ENCODE measurements at regions not wholly inside any gene's neighbourhood (a gene's known extent, or its start where the extent isn't known, plus 50 kb on each side); places are given as distances from the start of the nearest gene placed in this dataset.
"Not testable (repeated sequence)": the region's sequence is repeated elsewhere in the genome, so short reads cannot be mapped to it uniquely, and the experiment has no call there.

- DNase-seq: no peak
Measured at GRCh38 chr15:95636107-95636506, 694.4 kb upstream of the NR2F2 start.

DNA sequence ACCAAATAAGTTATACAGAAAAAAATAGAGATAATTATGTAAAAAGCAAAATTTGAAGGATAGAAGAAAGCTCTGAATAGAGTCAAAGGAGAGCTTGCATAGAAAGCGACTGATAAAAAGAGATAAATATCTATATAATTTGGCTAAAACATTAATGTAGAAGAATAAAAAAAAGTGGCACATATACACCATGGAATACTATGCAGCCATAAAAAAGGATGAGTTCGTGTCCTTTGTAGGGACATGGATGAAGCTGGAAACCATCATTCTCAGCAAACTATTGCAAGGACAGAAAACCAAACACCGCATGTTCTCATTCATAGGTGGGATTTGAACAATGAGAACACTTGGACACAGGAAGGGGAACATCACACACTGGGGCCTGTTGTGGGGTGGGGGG, 693.3 kb upstream of the NR2F2 start:
- DNase-seq: not testable (repeated sequence)

DNA sequence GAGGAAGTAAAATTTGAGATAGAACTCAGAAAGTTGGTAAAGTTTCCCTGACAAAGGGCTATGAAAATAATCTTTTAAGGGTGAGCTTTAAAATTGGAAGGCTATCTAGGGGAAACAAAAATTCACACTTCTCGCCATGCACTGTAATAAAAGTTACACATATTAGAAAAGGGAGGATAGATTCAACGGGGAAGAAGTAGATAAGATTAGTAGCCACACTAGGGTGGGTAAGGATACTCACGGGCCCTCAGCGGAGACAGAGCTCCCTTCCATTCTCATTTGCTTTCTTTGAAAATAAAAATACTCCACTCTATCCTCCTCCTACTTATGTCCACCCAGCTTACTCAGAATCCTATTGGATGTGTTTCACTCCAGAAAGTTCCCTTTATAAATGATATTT, 691.3 kb upstream of the NR2F2 start:
- DNase-seq: no peak

DNA sequence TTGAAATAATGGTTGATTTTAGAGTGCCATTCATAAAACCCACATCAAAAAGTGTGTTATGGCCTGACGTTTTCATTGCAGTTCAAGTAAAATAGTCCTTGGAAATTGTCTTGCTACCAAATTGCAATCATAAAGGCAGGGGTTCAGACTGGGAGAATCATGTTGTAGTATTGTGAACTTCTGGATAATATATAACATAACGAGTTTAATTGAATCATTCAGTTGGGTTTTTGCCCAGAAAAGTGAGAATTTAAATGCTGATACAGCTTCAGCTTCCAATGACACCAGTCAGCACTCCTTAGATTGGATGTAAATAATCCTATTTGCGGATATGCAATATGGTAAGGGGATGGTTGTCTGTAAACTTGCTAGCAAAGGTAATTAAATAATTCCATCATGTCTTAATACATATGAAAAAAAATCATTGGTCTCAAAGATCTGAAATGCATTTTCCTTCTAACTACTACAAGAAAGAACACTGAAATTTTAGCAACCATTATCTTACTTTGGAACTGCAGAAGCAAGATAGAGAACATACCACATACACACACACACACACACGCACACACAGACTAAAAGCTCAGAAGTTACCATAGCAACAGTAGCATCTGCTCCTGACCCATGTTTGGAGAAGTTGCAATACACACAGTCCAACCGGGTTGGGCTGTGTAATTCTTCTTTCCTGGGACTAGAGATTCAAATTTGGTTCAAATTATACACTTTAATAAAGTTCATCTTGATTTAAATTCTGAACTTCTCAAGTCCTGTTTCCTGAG, 686.2 kb upstream of the NR2F2 start:
- DNase-seq: no peak

DNA sequence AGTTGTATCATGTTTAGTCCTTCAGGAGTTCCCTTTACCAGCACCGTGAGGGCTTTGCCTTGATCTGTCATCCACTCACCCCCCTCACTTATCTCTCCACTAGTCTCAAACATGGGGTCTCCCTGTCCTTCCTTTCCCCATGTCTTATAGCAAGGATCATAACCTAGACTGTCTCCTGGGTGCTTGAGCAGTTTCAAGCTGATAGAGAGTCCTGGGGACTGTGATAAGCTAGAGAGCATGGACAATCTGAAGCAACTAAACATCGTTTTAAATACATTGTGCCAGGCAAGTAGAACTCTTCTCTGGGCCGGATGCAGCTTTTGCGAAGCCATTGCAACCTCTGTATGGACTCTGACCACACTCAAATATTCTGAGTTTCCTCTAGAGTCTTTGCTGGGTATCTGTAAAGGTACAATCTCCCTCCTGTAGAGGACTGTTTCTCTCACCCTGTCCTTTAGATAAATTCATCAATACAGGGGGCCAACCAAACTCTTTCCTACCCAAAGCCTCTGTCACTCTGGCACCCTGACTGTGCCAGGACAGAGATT, 684.6 kb upstream of the NR2F2 start:
- no peak for DNase-seq

DNA sequence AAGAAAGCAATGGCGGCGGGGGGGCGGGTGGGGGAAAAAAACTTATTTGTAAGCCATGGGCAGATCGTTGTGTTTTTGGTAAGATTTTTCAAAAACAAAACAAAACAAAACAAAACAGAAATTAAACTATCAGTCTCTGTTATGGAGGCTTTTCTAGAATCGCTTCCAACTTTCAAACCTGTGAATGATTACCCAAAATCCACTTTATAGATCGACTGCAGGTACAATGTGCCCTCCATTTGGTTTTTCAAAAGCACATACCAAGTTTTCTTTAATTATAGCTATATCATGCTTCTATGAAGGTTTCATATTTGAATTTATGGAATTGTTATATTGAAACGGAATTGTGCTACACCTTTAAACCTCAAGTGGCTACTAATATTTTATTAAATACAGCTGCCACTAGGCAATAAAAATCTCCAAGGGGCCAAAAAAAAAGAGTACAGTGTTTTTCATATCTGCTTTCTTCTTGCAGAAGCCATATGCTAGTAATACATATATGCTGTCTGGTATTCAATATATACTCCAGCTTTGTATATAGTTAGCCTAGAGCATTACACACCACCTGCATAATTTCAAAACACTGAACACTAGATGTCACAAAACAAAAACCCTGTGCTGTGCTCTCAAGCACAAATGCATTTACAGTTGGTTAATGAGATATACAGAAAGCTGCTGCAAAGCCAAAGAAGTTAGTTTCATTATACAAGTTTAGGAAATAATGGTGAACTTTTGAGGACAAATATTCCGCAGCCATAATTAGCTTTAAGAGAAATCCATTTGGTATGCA, 683.8 kb upstream of the NR2F2 start:
- DNase-seq: no peak

- no peak for DNase-seq
Measured at GRCh38 chr15:95647531-95648277, 682.8 kb upstream of the NR2F2 start.

DNA sequence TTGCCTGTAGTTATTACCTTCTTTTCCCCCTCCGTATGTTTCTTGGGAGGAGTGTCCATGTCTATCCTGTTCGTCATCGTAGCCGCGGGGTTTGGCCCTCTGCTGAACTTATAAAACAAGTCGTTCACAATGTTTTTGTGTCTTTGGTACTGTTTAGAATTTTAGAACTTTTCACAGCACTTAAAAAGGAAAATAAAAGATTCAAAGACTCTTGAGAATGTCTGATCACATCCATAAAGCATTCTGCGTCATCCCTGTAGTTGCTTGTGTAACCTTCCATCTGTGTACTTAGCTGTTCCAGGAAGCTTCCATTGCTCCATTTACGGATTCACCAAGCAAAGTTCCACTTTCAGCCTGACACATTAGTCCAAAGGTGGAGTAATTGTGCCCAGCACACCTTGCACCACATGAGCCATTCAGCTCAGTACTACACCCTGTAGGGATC, 677.1 kb upstream of the NR2F2 start:
- no peak for DNase-seq

DNA sequence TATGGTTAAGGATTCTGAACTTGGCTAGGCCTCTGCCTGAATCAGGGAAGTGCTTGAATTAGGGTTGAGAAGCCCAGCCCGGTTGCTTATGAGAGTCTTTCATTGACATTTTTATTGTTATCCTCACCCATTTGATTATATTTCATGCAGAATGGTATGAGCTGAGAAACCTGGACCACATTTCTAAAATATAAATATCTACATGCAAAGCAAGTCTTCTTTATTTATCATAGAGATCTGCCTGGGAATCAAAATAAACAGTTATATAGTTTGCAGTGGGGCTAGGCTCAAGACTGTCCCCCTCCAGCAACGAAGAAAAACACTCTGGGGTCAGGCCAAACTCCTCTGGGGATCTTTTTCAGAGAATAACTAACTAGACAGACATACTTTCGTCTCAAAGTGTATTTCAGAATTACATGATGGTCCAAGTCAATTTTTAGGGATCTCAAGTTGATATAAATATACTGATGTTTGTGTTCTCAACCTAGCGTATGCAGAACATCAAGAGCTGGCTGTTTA, 675.4 kb upstream of the NR2F2 start:
- no peak for DNase-seq

DNA sequence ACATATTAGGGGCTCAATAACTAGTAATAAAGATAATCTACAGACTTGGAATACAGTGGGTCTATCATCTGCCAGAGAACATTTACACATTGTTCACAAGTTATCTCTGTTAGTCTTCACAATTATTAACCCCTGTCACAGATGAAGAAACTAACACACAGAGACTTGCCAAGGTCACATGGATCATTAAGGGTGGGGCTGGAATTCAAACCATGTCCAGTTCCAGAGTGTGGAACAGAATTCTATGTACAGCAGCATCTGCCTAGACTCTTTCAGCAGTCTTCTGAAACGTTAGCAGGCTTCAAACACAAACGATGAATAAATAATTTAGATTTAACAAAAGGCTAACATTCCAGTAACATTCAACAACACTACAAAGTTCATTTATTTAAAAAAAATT, 673.9 kb upstream of the NR2F2 start:
- DNase-seq: no peak

DNA sequence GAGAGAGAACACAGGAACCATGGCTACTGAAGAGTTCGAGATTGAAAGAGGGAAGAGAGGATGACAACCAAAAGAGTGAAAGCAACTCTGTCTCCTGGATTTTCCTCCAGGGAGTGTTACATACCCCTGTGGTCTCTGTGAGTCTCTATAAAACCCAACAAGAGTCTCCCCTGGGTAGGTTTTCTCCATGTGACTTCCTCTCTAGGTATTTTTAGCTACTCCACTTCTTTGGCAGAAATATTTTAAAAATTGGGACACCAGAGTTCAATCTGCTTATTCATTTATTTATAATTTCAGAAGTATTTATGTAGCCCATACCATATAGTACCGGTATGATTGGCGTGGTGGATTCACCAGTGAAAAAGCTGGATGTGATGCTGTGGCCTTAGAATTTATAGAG, 671.7 kb upstream of the NR2F2 start:
- no peak for DNase-seq

DNA sequence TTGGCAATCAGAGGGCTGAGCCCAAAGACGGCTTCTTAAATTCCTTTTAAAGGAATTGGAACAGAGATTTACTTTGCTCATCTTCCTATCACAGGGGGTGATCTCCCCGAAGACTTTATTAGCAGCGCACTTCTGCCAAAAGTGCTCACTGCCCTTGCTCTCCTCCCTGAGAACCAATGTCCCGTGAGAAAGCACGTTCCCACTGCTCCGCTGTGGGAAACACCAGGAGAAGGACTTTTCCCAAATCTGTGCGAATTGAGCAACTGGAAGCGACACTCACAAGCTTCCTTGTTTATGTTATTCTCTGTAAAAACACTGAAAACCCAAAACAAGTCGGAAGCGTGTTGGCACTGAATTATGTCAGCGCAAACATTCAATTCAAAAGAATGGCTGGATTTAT, 670.8 kb upstream of the NR2F2 start:
- DNase-seq: no peak

GRCh38 chr15:95662638-95663037, 667.9 kb upstream of the NR2F2 start:
- DNase-seq: no peak

GRCh38 chr15:95663156-95664100, 667.1 kb upstream of the NR2F2 start:
- no peak for DNase-seq

DNA sequence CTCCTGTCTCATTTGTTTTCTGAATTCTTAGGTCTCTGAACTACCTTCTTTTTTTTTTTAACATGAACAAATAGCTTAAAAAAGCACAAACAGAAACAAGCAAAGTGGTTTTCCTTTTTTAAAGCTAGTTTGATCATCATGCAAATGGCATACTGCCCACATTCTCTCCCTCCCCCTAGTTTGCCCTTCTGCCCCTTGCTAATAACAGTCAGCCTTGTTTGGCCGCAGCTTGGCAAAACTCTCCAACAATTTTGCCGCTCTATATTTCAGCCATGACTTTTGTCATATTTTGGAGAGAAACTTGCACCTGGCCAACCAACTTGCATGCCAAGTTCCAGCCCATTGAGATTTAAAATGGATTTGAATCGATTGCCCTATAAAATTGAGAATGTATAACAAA, 666.0 kb upstream of the NR2F2 start:
- no peak for DNase-seq

- no peak for DNase-seq
Measured at GRCh38 chr15:95669146-95669922, 661.2 kb upstream of the NR2F2 start.

DNA sequence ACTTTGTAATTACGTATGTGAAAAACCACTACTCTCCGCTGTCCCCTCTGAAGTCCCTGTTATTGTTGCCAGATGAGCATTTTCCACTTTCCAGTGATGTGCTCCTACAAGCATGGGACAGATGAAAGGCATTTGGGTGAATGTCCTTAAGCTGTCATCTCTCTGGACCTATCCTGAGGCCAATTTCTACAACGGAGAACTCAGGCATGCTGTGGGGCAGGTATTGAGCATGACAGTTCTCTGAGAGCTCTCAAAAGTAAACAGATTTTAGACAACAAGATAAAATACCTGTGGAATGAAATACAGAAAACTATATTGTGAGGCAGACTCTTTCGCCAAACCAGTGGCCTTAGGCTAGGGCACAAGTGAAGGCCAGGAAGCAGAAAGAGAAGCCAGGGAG, 656.5 kb upstream of the NR2F2 start:
- no peak for DNase-seq

GRCh38 chr15:95676500-95676899, 654.0 kb upstream of the NR2F2 start:
- DNase-seq: no peak

- no peak for DNase-seq
Measured at GRCh38 chr15:95679847-95680582, 650.5 kb upstream of the NR2F2 start.

Data from hypothalamus (tissue), 51 donors.